Posterior cingulate gyrus (tissue), 11 donors: ENCODE measurements at regions not wholly inside any gene's neighbourhood (a gene's known extent, or its start where the extent isn't known, plus 50 kb on each side); places are given as distances from the start of the nearest gene placed in this dataset.
"Not testable (repeated sequence)": the region's sequence is repeated elsewhere in the genome, so short reads cannot be mapped to it uniquely, and the experiment has no call there.

Experiments
- DNase-seq, 10 donors: peaks; one replicate each; pipeline versions ENCODE4 v3.0.0 to v3.0.0-alpha.2; 2020 to 2021; ENCODE audit warnings: mixed read lengths in 3 of 10
- intact Hi-C: fragments of 100-400 bp; cut with DNase I; formaldehyde crosslinking; loops from one replicate; pipeline ENCODE4 v1.15.1; 2023

DNA sequence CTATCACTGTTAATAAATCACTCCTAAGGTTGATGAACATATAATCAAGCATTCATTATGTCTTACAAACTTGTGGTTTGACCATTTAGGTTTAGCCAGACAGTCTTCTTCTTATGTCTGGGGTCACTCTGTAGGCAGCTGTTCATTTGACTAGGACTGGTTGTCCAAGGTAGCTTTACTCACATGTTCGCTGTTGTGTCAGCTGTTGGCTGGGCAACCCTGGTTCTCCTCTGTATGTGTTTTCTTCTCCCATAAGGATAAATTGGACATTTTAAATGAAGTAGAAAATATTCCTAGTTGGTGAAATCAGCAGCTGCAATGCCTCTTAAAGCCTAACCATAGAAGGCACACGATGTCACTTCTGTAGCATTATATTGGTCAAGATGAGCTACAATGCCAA, 635.1 kb downstream of the EPHA3 start:
- no peak for DNase-seq
- intact Hi-C loops, result no loop called here

DNA sequence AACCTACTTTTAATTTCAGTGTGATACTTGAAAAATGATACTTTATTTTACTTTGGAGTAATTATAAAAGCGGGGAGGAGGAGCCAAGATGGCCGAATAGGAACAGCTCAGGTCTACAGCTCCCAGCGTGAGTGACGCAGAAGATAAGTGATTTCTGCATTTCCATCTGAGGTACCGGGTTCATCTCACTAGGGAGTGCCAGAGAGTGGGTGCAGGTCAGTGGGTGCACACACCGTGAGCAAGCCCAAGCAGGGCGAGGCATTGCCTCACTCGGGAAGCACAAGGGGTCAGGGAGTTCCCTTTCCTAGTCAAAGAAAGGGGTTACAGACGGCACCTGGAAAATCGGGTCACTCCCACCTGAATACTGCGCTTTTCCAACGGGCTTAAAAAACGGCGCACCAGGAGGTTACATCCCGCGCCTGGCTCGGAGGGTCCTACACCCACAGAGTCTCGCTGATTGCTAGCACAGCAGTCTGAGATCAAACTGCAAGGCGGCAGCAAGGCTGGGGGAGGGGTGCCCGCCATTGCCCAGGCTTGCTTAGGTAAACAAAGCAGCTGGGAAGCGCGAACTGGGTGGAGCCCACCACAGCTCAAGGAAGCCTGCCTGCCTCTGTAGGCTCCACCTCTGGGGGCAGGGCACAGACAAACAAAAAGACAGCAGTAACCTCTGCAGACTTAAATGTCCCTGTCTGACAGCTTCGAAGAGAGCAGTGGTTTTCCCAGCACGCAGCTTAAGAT, 640.3 kb downstream of the EPHA3 start:
- intact Hi-C loops, DNase-seq: not testable (repeated sequence)

DNA sequence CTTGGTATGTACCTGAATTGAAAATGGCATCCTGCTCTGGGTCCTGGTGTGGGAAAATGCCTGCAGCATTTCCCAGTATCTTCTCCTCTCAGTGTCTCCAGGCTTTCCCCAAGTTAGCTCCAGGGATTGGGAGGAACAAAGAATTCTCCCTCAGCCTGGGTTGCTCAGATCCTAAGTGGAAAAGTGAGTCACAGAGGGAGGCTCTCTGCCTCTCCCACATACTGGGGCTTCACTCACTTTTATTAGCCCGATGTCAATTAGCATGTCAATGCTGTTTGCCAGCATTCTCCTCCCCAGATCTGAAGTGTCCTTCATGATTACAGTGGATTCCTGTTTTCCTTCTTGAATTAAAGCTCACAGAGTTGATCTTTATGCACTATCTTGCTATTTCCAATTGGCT, 655.0 kb downstream of the EPHA3 start:
- intact Hi-C loops, result no loop called here
- no peak for DNase-seq

- intact Hi-C loops, result no loop called here
- DNase-seq, result no peak
Measured at GRCh38 chr3:89783341-89783927, 676.0 kb downstream of the EPHA3 start.

DNA sequence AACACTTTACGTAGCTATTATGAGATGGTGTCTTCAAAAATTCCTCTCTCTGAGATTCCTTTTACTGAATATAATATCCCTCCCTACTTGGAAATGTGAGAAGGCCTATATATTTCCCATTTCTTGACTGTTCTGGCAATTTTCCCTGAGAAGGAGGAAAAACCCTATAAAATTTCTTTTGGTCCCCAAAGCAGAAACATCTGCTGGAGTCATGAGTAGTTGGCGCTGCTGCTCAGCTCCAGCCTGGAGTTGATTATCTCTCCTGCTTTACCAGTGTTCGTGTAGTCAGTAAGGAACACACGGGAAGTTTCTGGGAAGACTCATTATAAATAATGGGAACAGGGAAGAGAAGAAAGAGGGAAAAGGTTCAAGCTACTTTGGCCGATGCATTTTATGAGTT, 680.1 kb downstream of the EPHA3 start:
- DNase-seq, result peak in 1 of 10 donors; percentile 22
- intact Hi-C loops, result no loop called here

GRCh38 chr3:89787979-89788378, 680.6 kb downstream of the EPHA3 start:
- intact Hi-C loops, result no loop called here
- DNase-seq, result no peak

- intact Hi-C loops, result no loop called here
- no peak for DNase-seq
Measured at GRCh38 chr3:89795506-89795905, 688.1 kb downstream of the EPHA3 start.

DNA sequence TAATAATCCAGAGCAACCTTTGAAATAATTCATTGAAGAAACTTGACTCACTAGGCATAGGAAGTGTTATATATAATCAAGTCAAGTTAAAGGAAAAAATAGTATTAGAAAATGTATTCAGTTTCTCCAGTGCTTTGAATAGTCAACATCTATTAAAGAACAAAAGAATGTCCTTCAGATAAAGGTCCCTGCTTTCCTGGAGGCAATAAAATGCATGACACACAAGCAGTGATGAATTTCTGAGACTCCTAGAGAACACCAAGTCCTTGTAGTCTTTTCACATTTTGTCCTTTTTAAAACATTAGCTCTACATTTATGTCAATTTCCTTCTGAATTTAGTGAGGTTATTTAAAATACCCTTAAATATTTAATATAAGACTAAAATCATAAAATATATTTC, 695.5 kb downstream of the EPHA3 start:
- intact Hi-C loops, result no loop called here

DNA sequence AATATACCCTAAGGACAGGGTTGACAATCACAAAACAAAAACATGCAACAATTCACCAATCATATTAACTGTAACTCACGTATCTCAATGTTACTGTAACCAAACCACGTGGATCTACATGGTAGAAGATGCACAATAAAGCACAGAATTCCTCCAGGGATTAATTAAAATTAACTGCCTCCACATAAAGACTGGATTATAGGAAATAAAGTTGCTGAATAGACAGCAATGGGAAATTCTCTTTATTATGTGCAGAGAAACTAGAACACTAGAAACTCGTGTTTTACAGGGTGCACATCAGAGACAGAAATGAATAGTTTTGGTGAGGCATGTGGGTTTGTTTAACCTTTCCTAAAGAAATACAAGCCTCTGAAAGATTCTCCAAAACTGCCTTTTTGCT, 696.3 kb downstream of the EPHA3 start:
- intact Hi-C loops, result no loop called here
- no peak for DNase-seq

More for the DNA sequence above, 695.5 kb downstream of the EPHA3 start:
- no peak for DNase-seq

DNA sequence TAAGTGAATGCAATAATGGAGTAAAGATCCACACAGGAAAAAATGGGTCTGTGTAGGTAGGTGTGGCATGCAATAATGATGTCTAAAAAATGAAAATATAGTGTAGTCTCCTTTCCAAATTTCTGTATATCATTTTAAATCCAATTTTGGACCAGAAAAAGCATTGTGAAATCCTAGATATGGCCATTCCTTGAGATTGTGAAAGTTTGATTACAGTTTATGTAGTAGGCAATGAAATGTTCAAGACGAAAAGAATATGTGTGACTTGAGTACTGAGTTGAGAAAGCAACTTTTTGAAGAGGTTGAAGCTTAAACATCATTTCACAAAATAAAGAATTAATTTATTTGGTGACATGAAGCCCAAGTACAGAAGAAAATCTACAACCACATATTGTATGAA, 698.7 kb downstream of the EPHA3 start:
- DNase-seq, result no peak
- intact Hi-C loops, result no loop called here

DNA sequence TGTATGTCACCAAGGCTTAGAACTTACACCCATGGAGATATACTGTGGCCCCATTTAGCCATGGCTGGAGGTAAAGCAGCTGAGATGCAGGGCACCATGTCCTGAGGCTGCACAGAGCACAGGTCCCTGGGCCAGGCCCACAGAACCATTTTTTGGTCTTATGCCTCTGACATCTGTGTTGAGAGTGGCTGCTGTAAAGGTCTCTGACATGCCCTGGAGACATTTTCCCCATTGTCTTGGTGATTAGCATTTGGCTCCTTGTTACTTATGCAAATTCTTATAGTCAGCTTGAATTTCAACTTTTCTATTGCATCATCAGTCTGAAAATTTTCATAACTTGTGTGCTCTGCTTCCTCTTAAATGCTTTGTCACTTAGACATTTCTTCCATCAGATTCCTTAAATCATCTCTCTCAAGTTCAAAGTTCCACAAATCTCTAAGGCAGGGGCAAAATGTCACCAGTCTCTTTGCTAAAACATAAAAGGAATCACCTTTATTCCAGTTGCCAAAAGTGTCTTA, 701.3 kb downstream of the EPHA3 start:
- DNase-seq, result no peak
- intact Hi-C loops, result no loop called here

- intact Hi-C loops, result no loop called here
- DNase-seq, result no peak
Measured at GRCh38 chr3:89813500-89813899, 706.1 kb downstream of the EPHA3 start.

DNA sequence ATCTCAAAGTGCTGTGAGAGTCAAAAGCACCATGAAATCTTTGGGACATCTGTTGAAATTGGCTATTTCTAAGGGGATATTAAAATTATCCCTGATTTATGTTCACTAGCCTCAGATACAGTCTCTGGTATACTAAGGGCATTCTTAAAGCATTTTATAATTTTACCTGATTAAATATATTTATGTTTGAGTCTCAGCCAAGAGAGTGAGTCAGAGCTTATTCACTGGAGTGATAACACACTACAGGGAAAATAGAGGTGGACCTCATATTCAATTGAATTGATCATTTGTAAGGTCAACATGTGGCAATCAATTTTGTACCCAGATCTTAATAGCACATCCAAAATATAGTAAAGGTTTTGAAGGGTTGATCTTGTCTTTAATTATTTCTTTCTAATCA, 733.6 kb downstream of the EPHA3 start:
- intact Hi-C loops, result no loop called here
- no peak for DNase-seq

DNA sequence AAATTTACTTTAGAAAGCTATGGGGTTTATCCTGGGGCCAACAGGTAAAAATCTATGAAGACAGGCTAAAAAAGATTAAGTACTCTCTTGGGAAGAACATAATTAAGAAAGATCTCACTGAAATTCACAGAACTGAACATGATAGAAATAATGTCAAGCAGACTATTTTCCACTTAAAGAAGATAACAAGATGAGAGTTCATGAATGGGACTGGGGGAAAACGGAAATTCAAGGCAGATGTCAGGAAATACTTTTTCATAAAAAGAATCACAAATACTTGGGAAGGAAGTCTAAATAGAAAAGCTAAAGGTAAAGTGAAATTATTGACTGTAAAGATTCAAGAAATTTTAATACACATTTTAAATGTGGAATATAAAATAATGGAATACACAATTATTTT, 737.6 kb downstream of the EPHA3 start:
- no peak for DNase-seq
- intact Hi-C loops, result no loop called here

DNA sequence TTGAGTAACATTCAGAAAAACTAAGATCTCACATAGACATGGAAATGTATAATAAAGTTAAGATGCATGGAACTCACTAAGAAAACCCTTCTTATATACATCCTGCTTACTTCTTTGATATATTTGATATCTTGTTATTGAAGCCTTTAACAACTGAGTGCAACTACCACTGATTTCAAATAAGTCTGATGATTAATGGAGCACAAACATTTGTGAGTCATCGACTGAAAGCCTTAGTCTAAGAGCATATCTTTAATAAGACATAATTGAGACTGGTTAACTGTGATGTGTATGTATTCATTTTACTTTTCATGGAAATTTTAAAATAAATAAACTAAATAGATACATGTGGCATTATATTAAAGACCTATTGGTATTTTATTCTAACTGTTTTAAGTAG, 740.5 kb downstream of the EPHA3 start:
- intact Hi-C loops, result no loop called here
- no peak for DNase-seq

GRCh38 chr3:89851974-89852621, 744.7 kb downstream of the EPHA3 start:
- DNase-seq, result peak in 5 of 10 donors; percentile 7 to 75 (median 32)
- intact Hi-C loops, result no loop called here

GRCh38 chr3:89859757-89860156, 752.3 kb downstream of the EPHA3 start:
- intact Hi-C loops, result no loop called here

GRCh38 chr3:89867286-89867685, 759.9 kb downstream of the EPHA3 start:
- DNase-seq, result no peak
- intact Hi-C loops, result no loop called here

More at GRCh38 chr3:89859757-89860156, 752.3 kb downstream of the EPHA3 start:
- no peak for DNase-seq

DNA sequence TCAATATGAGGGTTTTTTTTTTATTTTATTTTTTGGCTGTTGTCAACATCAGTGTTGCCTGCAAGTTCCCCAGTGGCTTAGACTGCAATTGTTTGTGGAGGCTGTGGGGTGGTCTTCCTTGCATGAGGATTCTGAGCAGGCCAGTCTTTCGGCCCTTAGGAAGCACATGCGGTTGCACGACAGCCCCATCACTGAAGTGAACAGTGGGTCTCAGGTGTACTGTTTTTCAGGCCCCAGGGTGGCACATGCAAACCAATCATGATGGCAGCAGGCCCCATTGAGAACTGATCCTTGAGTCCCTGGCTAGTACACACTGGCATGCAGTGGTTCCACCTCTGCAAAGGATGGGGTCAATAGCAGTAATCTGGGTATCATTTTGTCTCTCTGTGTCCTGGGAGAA, 768.7 kb downstream of the EPHA3 start:
- intact Hi-C loops, result no loop called here

GRCh38 chr3:89877230-89877629, 769.8 kb downstream of the EPHA3 start:
- DNase-seq, result peak in 1 of 10 donors; percentile 77
- intact Hi-C loops, result no loop called here

More for the DNA sequence above, 768.7 kb downstream of the EPHA3 start:
- peak in 1 of 10 donors; percentile 56 for DNase-seq

DNA sequence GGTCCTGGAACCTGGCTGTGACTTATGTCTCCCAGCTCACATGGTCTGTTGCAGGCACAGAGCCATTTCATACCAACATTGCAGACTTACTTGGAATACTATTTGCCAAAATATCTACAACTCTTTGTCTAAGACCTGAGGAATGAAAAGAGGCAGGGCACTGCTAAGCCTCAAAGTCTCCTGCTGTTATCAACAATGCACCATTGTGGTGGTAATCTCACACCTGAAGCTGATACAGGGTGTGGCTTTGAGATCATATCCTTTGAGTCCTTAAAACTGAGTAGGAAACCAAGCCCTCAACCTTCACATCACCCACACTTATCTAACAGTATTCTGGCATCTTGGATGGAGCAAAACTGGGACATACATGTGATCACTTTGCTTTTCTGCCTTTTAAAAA, 782.0 kb downstream of the EPHA3 start:
- no peak for DNase-seq
- intact Hi-C loops, result no loop called here
